GM12878 (cell line): ENCODE measurements at regions not wholly inside any gene's neighbourhood (a gene's known extent, or its start where the extent isn't known, plus 50 kb on each side); places are given as distances from the start of the nearest gene placed in this dataset.

Experiments used
- ATAC-seq: fragments of 200-7000 bp; cut with Tn5 transposase; 3 replicates; pipeline ENCODE4 v1.9.1; 2020; ENCODE audit warnings: mild to moderate bottlenecking, moderate library complexity
- BruUV-seq: library from RNA; stranded (reverse); fragments of 400-500 nt; replicated peaks from 2 replicates; lab custom pipeline; 2021; lab: Mats Ljungman, UMichigan
- CTCF ChIA-PET: fragments of 300-600 bp; sonication (Branson Sonifier 250); formaldehyde crosslinking; extraction: SDS; loops from one replicate; lab custom pipeline; 2021; ENCODE audit warnings: inconsistent platforms; lab: Yijun Ruan, JAX
- POLR2A ChIA-PET: fragments of 350-600 bp; formaldehyde crosslinking; extraction: SDS; loops from one replicate; lab custom pipeline; 2021; ENCODE audit warnings: inconsistent platforms; lab: Charles Lee
- RAD21 ChIA-PET: fragments of 300-600 bp; sonication (Branson Sonifier 250); formaldehyde crosslinking; loops from one replicate; lab custom pipeline; 2023; ENCODE audit warnings: antibody characterized with exemption; ENCODE audit not compliant: unreplicated experiment; lab: Charles Lee
- SMC1A ChIA-PET: fragments of 300-600 bp; sonication (Branson Sonifier 250); formaldehyde crosslinking; loops from one replicate; lab custom pipeline; 2023; ENCODE audit not compliant: unreplicated experiment, uncharacterized antibody; lab: Charles Lee
- DNase-seq: peaks from one replicate; pipeline ENCODE4 v3.0.0-alpha.2; 2011; ENCODE audit warnings: low read depth, low spot score
- FAIRE-seq: peaks from 3 replicates; lab custom pipeline; 2011; peaks lifted over from hg19 to GRCh38; lab: Jason Lieb, UNC
- H2AFZ ChIP-seq: 2 replicates; pipeline ENCODE4 v1.6.0; 2011; ENCODE audit warnings: low read depth, low read length, control low read depth; ENCODE audit not compliant: control insufficient read depth
- H3K27ac ChIP-seq: 2 replicates; pipeline ENCODE4 v1.5.1; 2011; ENCODE audit warnings: control low read depth; ENCODE audit not compliant: control insufficient read depth, insufficient read depth
- H3K27me3 ChIP-seq, 2 experiments: replicated peaks in 1 of 2; 2 replicates each; pipeline versions ENCODE4 v1.6.0 to v1.6.1; 2011; ENCODE audit warnings: low read length in 1 of 2; ENCODE audit not compliant: control insufficient read depth in 2 of 2, insufficient read depth in 2 of 2
- H3K36me3 ChIP-seq, 2 experiments: 2 replicates each; pipeline ENCODE4 v1.5.1; 2011; ENCODE audit warnings: low read length in 1 of 2; ENCODE audit not compliant: control insufficient read depth in 2 of 2, insufficient read depth in 2 of 2
- H3K4me1 ChIP-seq: 2 replicates; pipeline ENCODE4 v1.6.1; 2011; ENCODE audit warnings: mild to moderate bottlenecking, low read length, moderate library complexity, mixed read lengths; ENCODE audit not compliant: control insufficient read depth, insufficient read depth
- H3K4me2 ChIP-seq: 2 replicates; pipeline ENCODE4 v1.6.0; 2011; ENCODE audit warnings: control low read depth; ENCODE audit not compliant: control insufficient read depth, insufficient read depth
- H3K4me3 ChIP-seq: fragments of 200-600 bp; sonication (generic); 2 replicates; pipeline ENCODE4 v1.5.1; 2016
- H3K79me2 ChIP-seq: 2 replicates; pipeline ENCODE4 v1.6.0; 2011; ENCODE audit warnings: low read length; ENCODE audit not compliant: control insufficient read depth, insufficient read depth
- H3K9ac ChIP-seq: 2 replicates; pipeline ENCODE4 v1.8.0; 2011; ENCODE audit warnings: low read length, control low read depth, mixed read lengths; ENCODE audit not compliant: control insufficient read depth, insufficient read depth
- H3K9me3 ChIP-seq: replicated peaks from 3 replicates; pipeline ENCODE4 v1.5.1; 2011; ENCODE audit warnings: mild to moderate bottlenecking, low read length; ENCODE audit not compliant: control insufficient read depth, insufficient read depth
- H4K20me1 ChIP-seq: 2 replicates; pipeline ENCODE4 v1.6.0; 2011; ENCODE audit not compliant: control insufficient read depth, insufficient read depth
- CBX3 ChIP-seq: fragments of 200-600 bp; sonication (generic); IDR thresholded peaks from 2 replicates; pipeline ENCODE4 v1.6.1; 2016; ENCODE audit warnings: low read depth, borderline replicate concordance
- CHD2 ChIP-seq: IDR thresholded peaks from 2 replicates; pipeline ENCODE4 v1.6.1; 2011; ENCODE audit warnings: low read depth, low read length, improper control_type of control experiment, borderline replicate concordance
- HCFC1 ChIP-seq: fragments of 150-350 bp; IDR thresholded peaks from 2 replicates; pipeline ENCODE4 v1.6.1; 2014; ENCODE audit warnings: low read length
- HDGF ChIP-seq: fragments of 450-650 bp; IDR thresholded peaks from 2 replicates; pipeline ENCODE4 v1.6.1; 2016; ENCODE audit warnings: antibody characterized with exemption
- LARP7 ChIP-seq: fragments of 450-650 bp; IDR thresholded peaks from 2 replicates; pipeline ENCODE4 v1.6.1; 2017; ENCODE audit warnings: mild to moderate bottlenecking
- NBN ChIP-seq: fragments of 450-650 bp; IDR thresholded peaks from 2 replicates; pipeline ENCODE4 v1.6.1; 2016
- NR2C1 ChIP-seq: fragments of 450-650 bp; IDR thresholded peaks from 2 replicates; pipeline ENCODE4 v1.6.1; 2017; ENCODE audit warnings: antibody characterized with exemption, mild to moderate bottlenecking, moderate library complexity
- POLR2AphosphoS2 ChIP-seq: IDR thresholded peaks from 2 replicates; pipeline ENCODE4 v1.6.1; 2011; ENCODE audit warnings: low read depth, mild to moderate bottlenecking, low read length, improper control_type of control experiment, moderate library complexity
- RELA ChIP-seq: fragments of 450-650 bp; IDR thresholded peaks from 2 replicates; pipeline ENCODE4 v1.8.0; 2014; ENCODE audit warnings: borderline replicate concordance; ENCODE audit not compliant: partially characterized antibody
- SIX5 ChIP-seq: IDR thresholded peaks from 2 replicates; pipeline ENCODE4 v1.6.1; 2011; ENCODE audit warnings: mild to moderate bottlenecking, low read depth, low read length, moderate library complexity; ENCODE audit not compliant: severe bottlenecking
- STAT1 ChIP-seq: fragments of 450-650 bp; conservative IDR thresholded peaks from 2 replicates; pipeline ENCODE4 v1.6.1; 2014; ENCODE audit warnings: antibody characterized with exemption, mild to moderate bottlenecking
- SUPT20H ChIP-seq: IDR thresholded peaks from 2 replicates; pipeline ENCODE4 v1.6.1; 2011; ENCODE audit warnings: low read depth, mild to moderate bottlenecking, low read length, moderate library complexity, borderline replicate concordance; ENCODE audit not compliant: control insufficient read depth
- TAF1 ChIP-seq: IDR thresholded peaks from 2 replicates; pipeline ENCODE4 v1.6.1; 2011; ENCODE audit warnings: mild to moderate bottlenecking, low read depth, low read length, borderline replicate concordance
- TCF12 ChIP-seq: IDR thresholded peaks from 2 replicates; pipeline ENCODE4 v1.6.1; 2011; ENCODE audit warnings: low read depth, mild to moderate bottlenecking, low read length
- TCF7 ChIP-seq: IDR thresholded peaks from 2 replicates; pipeline ENCODE4 v1.6.1; 2014; ENCODE audit warnings: antibody characterized with exemption, borderline replicate concordance
- WGBS: methylation state at CpG from one replicate; pipeline ENCODE4 v1.1.6; 2016; ENCODE audit warnings: low lambda C conversion rate; ENCODE audit not compliant: insufficient replicate concordance, insufficient coverage; ENCODE audit errors: missing lambda C conversion rate; 5-methylcytosine and 5-hydroxymethylcytosine counted together
- in situ Hi-C: fragments of 300-500 bp; cut with MboI; formaldehyde crosslinking; loops from 9 replicates; pipeline ENCODE4 v1.14.3; 2018; ENCODE audit warnings: mixed read lengths
- intact Hi-C: fragments of 100-400 bp; cut with micrococcal nuclease; formaldehyde crosslinking; loops from one replicate; pipeline ENCODE4 v1.14.2; 2022; ENCODE audit not compliant: unreplicated experiment
- TF ChIP-seq, protein P1 (sequence below): fragments of 450-650 bp; IDR thresholded peaks from 2 replicates; pipeline ENCODE4 v1.6.1; 2016; ENCODE audit warnings: mild to moderate bottlenecking
- TF ChIP-seq, protein P2 (sequence below): fragments of 450-650 bp; IDR thresholded peaks from 2 replicates; pipeline ENCODE4 v1.6.1; 2017; ENCODE audit warnings: mild to moderate bottlenecking
- TF ChIP-seq, protein P3 (sequence below): IDR thresholded peaks from 2 replicates; pipeline ENCODE4 v1.6.1; 2012; ENCODE audit warnings: low read depth, low read length, improper control_type of control experiment
- TF ChIP-seq, protein P4 (sequence below): fragments of 150-350 bp; IDR thresholded peaks from 2 replicates; pipeline ENCODE4 v1.6.1; 2016; ENCODE audit warnings: low read depth, low read length

DNA sequence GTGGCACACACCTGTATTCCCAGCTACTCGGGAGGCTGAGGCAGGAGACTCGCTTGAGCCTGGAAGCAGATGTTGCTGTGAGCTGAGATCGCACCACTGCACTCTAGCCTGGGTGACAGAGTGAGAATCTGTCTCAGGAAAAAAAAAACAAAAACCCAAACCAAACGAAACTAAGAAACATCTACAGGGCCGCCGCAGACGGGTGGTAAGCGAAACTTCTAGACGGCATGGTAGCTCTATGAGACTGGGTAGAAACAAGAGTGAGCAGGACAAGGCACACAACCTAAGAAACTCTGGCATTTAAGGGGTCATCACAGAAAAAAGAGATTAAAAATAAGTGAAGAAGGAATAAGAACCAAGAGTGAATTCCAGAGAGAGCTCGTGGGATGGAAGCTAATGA, 454.8 kb upstream of the KLF4 start:
- no peaks in the 10 kb centered on the region for H3K79me2 ChIP-seq
- no peaks in the 10 kb centered on the region for H3K36me3 ChIP-seq
- H4K20me1 ChIP-seq = no peaks in the 10 kb centered on the region
- WGBS = 59% methylated on average over 9 of the region's 10 CpGs
- H3K27ac ChIP-seq = no peak overlapping the region
- no peak for DNase-seq
- ATAC-seq = no peak
- no peak for TF ChIP-seq LARP7
- no peak for TF ChIP-seq TCF12
- no peak for TF ChIP-seq RELA
- TF ChIP-seq, protein P1, sequence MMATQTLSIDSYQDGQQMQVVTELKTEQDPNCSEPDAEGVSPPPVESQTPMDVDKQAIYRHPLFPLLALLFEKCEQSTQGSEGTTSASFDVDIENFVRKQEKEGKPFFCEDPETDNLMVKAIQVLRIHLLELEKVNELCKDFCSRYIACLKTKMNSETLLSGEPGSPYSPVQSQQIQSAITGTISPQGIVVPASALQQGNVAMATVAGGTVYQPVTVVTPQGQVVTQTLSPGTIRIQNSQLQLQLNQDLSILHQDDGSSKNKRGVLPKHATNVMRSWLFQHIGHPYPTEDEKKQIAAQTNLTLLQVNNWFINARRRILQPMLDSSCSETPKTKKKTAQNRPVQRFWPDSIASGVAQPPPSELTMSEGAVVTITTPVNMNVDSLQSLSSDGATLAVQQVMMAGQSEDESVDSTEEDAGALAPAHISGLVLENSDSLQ = no peak
- TF ChIP-seq SIX5 = no peak
- TF ChIP-seq NR2C1 = no peak
- no peak for TF ChIP-seq HDGF
- TF ChIP-seq NBN = no peak
- no peak for TF ChIP-seq TAF1
- no peak for TF ChIP-seq STAT1
- TF ChIP-seq HCFC1 = no peak
- TF ChIP-seq CHD2 = no peak
- TF ChIP-seq CBX3 = no peak
- TF ChIP-seq, protein P2, sequence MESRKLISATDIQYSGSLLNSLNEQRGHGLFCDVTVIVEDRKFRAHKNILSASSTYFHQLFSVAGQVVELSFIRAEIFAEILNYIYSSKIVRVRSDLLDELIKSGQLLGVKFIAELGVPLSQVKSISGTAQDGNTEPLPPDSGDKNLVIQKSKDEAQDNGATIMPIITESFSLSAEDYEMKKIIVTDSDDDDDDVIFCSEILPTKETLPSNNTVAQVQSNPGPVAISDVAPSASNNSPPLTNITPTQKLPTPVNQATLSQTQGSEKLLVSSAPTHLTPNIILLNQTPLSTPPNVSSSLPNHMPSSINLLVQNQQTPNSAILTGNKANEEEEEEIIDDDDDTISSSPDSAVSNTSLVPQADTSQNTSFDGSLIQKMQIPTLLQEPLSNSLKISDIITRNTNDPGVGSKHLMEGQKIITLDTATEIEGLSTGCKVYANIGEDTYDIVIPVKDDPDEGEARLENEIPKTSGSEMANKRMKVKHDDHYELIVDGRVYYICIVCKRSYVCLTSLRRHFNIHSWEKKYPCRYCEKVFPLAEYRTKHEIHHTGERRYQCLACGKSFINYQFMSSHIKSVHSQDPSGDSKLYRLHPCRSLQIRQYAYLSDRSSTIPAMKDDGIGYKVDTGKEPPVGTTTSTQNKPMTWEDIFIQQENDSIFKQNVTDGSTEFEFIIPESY = no peak
- no peak for TF ChIP-seq TCF7
- TF ChIP-seq, protein P3, sequence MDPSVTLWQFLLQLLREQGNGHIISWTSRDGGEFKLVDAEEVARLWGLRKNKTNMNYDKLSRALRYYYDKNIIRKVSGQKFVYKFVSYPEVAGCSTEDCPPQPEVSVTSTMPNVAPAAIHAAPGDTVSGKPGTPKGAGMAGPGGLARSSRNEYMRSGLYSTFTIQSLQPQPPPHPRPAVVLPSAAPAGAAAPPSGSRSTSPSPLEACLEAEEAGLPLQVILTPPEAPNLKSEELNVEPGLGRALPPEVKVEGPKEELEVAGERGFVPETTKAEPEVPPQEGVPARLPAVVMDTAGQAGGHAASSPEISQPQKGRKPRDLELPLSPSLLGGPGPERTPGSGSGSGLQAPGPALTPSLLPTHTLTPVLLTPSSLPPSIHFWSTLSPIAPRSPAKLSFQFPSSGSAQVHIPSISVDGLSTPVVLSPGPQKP = no peak
- no peak for TF ChIP-seq POLR2AphosphoS2
- TF ChIP-seq SUPT20H = no peak
- TF ChIP-seq, protein P4, sequence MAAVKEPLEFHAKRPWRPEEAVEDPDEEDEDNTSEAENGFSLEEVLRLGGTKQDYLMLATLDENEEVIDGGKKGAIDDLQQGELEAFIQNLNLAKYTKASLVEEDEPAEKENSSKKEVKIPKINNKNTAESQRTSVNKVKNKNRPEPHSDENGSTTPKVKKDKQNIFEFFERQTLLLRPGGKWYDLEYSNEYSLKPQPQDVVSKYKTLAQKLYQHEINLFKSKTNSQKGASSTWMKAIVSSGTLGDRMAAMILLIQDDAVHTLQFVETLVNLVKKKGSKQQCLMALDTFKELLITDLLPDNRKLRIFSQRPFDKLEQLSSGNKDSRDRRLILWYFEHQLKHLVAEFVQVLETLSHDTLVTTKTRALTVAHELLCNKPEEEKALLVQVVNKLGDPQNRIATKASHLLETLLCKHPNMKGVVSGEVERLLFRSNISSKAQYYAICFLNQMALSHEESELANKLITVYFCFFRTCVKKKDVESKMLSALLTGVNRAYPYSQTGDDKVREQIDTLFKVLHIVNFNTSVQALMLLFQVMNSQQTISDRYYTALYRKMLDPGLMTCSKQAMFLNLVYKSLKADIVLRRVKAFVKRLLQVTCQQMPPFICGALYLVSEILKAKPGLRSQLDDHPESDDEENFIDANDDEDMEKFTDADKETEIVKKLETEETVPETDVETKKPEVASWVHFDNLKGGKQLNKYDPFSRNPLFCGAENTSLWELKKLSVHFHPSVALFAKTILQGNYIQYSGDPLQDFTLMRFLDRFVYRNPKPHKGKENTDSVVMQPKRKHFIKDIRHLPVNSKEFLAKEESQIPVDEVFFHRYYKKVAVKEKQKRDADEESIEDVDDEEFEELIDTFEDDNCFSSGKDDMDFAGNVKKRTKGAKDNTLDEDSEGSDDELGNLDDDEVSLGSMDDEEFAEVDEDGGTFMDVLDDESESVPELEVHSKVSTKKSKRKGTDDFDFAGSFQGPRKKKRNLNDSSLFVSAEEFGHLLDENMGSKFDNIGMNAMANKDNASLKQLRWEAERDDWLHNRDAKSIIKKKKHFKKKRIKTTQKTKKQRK = no peak
- TF ChIP-seq, all 136 proteins: peak for 0
- in situ Hi-C loops (no loop called here), intact Hi-C loops (no loop called here)
- CTCF ChIA-PET = no interaction called here
- Histone ChIP-seq H2AFZ (no peak overlapping the region), H3K4me2 (no peak overlapping the region), H3K4me3 (no peak overlapping the region), H3K9ac (no peak overlapping the region), H3K4me1 (no peaks in the 10 kb centered on the region), H3K27me3 (no peaks in the 10 kb centered on the region), H3K9me3 (no peaks in the 10 kb centered on the region)
- RAD21 ChIA-PET = no interaction called here
- no TSS peak for BruUV-seq
- POLR2A ChIA-PET = no interaction called here
- no peak for FAIRE-seq
- SMC1A ChIA-PET = interaction anchor here (1.7 kb wide), 1 partner anchor 12 kb away, joined by 5 read pairs; no protein-coding TSS in a partner anchor
